ENCODE measurements at regions not wholly inside any gene's neighbourhood (a gene's known extent, or its start where the extent isn't known, plus 50 kb on each side); places are given as distances from the start of the nearest gene placed in this dataset.

DNA sequence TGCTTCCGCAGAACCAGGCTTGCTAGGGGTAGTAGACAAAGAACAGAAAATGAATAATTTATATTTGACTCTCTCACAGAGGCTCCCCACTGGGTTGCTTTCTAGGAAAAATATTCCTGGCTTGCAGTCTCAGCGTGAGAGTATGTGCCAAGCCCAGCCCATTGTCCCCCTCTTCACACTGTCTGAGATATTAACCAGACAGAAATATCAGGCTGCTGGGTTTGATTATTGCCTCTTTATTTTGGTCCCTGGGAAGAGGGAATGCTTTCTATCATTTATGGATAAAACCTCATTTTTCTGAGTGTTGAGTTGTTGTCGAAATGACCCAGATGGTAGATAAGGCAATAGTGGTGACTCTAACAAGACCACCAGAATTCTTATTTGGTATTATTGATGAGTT is 367.9 kb downstream of the METTL15 start:
- DNase-seq (ENCODE audit: extremely low read depth, low read depth), result no peak

DNA sequence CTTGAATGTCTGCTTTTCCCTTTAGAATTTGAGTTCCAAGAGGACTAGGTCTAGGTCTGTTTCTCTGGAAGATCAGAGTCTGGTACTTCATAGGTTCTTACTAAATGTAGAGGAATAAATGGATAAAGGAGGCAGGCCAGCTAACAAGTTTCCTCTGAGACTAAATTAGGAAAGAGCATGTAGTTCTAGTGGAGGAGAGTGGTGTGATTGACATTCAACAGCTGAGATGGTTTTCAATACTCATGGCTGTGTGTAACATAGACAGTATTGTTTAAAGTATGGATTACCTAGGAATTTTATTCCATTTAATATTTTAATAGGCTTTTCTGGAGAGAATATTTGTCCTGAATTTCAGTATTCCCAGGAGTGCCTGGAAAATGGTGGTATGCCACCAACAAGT is 364.7 kb downstream of the METTL15 start:
- DNase-seq (ENCODE audit: extremely low read depth, low read depth), result no peak

DNA sequence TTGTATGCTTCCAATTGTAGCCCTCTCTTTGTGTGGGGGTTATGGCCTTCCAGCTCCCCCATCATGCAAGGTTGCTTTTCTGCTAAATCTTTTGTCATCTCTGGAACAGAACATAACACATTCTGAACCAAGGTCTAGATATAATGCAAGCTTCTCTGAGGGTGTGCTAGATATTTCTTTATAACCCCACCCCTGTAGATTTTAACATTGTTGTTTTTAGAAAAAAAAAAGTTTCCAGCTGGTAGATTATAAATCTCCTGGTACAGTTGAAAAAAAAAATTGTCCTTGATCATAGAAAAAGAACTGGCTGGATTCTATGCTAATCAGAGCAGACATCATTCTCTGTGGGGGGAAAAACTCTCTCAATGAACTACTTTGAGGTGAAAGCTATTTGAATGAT is 363.3 kb downstream of the METTL15 start:
- no peak for DNase-seq (ENCODE audit: extremely low read depth, low read depth)

DNA sequence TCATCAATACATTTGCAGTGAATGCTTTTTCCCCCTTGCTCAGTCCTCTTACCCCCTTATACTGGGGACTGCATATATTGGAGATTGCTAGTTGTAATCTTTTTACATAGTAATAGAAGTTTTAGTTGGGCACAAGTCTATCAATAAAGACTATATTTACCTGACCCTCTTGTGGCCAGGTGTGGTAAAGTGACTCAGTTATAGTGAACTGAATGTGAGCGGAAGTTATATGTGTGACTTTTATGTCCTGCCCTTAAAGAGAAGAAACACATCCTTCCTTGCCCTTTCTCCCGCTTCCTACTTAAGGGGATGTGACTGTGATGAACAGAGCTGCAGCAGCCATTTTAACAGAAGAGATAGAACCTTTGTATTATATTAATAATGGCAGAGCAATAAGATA is 362.0 kb downstream of the METTL15 start:
- DNase-seq (ENCODE audit: extremely low read depth, low read depth), result no peak

DNA sequence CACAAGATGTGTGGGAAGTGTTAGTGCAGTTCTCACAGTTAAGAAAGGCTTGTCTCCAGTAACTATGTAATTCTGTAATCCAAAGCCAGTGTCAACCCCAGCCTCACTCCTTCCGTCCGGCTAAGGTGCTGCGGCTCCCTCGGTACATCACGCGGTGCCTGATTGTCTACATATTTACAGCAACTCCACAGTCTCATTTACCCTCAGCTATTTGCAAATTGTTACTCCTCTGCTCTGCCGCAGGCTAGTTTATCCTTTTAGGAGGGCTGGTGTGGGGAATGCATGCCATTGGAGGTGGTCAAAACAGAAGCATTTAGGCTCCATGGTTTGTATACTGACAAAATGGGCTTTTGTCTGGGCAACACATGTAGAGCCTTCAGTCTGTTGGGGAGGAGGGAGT is 358.3 kb downstream of the METTL15 start:
- DNase-seq (ENCODE audit: extremely low read depth, low read depth), result no peak

DNA sequence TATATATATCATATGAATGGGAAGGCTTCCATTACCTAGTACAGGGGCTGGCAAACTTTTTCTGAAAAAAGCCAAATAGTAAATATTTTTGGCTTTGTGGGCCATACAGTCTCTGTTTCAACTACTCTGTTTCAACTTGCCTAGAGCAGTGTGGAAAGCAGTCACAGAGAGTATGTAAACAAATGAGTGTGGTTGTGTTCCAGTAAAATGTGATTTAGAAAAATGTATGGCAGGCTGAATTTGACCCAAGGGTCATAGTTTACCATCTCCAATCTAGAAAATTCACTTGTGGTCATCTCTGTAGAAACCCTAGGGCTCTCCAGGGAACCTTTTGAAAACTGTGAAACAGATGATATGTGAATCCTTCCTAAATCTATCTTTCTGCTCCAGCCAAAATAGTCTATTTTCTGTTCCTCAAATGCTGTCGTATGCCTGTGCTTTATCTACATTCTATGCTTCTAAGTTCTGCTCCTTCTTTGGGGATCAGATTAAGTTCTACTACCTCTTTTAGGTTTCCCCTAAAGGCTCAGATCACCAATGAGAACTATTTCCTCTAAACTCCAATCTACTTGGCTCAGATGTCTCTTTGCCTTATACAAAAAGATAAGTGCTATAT is 356.2 kb downstream of the METTL15 start:
- no peak for DNase-seq (ENCODE audit: extremely low read depth, low read depth)

DNA sequence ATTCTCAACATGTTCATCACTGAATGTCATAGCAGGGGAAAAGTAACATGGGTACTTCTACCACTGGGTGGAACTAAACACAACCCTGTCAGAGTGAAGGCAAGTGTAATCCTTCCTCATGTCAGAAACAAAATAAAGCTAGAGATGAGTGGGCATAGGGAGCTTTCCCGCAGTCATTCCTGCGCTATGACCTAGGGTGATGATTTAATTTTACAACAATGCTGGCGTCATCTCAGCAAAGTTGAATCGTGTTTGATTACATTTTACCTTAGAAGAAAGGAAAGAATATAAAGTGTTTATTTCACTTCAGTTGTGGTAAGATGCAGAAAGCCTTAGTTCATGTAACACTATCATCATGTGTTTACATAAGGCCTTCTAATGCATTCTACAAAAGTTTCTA is 355.6 kb downstream of the METTL15 start:
- no peak for DNase-seq (ENCODE audit: extremely low read depth, low read depth)

DNA sequence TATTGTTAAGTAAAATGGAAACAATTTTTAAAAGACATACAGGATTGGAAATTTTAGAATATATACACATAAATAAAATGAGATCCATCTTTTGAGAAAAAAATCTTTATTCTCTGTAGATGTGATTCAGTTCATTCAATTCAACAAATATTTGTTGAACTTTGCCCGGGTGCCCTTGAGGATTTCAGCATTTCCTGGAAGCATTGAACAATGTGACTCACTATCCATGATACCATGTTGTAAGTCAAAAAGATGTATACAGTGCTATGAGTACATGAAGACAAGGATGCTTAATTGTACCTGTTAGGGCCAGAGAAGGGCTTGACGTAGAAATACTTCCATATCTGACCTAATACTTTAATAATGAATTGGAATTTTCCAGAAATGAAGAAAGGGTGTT is 353.7 kb downstream of the METTL15 start:
- DNase-seq (ENCODE audit: extremely low read depth, low read depth), result no peak

DNA sequence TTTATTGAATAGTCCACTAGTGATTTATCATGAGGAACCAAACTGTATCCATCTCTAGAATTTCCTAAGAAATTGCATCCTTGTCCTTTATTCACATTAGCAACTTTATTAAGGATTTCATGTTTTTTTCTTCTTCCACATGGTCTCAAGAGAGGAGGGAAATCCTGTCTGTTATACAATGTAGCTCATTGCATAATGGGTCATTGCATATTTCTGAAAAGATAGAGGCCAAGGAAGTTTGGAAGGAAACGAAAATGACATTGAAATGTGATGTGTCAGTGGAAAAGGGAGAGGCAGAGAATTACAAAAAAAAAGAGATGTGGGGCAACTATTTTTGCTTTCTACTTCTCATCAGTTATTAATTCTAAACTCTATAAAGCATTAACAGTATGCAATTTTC is 353.1 kb downstream of the METTL15 start:
- DNase-seq (ENCODE audit: extremely low read depth, low read depth), result no peak

DNA sequence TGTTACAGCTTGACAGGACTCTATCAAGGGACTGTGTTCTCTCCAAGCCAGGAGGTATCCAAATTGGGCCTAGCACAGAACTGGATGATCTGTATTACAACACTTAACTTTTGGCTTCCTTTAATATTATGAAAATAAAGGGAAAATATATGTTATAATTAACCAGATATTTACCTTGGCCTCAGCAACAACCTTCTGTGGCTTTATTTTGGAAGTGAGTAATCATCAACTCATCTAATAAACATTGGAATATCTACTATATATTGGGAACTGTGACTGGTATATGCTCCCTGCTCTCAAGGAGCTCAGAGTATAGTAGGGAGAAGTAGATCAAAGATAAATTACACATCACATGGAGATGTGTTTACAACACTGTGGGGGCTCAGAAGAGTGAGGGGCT is 352.2 kb downstream of the METTL15 start:
- no peak for DNase-seq (ENCODE audit: extremely low read depth, low read depth)

DNA sequence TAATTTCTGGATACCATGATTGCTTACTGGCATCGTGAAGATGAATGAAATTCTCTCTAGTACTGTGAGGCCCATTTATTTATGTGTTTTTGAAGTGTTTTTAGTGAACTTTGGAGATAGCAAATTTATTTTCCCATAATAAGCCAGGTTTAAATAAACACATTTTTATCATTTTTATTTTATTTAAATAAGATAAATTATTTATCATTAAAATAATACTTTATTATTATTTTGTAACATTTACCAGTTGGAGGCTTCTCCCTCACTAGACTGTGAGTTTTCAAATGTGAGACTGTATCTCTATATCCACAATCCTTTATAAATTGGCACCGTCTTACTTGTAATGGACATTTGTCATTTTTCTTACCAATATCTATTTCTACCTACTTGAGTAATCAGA is 351.7 kb downstream of the METTL15 start:
- no peak for DNase-seq (ENCODE audit: extremely low read depth, low read depth)

DNA sequence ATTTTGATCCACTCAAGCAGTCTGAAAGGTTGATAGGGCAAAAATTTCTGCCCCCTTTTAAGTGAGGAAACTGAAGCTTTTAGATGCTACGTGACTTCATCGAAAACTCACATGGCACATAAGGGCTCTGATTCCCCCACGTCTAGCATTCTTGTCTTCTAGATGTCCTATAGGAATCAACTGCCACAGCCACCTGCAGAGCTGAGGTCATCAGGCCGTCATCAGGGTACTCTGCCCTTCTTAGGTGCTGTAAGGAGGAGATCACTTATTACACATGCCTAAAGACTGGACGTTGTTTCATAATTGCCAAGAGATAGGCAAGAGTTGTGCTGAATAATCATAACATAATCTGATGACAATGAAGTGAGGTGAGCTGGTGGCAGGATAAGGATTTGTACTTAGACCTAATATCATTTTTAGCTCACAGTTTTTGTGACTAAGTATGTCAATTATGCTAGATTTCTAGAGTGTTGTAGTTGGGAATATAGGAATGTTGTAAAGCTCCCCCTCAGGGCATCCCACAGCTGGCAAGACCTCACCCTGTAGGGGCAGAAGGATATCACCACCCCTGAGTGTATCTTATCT is 349.4 kb downstream of the METTL15 start:
- no peak for DNase-seq (ENCODE audit: extremely low read depth, low read depth)

DNA sequence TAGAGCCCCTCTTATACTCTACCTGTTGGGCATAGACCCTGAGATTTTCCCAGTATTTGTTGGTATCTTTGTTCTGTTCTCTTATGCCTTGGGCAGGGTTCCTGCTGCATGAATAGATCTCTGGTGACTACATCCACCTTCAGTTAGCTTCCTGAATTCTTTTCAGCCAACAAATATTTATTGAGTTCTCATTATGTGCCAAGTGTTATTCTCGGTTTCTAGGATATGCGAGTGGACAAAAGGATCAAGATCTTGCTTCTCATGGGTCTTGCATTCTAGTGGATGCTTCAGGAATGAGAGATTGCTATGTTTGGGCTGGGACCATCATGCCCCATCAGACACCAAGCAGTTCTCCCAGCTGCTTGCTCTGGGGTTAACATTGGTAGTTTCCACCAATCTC is 340.0 kb downstream of the METTL15 start:
- DNase-seq (ENCODE audit: extremely low read depth, low read depth), result no peak

DNA sequence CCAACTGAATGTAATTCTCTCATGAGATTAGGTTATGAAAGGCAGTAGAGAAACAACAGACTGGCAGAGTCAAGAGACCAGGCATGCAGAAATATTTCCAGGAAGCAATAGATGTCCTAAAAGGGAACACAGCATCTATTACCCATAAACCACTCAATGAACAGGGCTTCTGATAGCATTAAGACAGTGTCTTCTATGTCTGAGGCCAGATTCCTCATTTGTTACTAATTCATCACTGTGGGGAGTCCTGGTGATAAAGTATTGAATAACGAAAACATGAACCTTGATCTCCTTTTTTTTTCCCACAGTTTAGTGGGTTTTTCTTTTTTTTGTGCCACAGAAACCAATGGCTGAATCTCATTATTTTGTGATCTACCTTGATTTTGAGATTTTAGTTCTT is 339.0 kb downstream of the METTL15 start:
- no peak for DNase-seq (ENCODE audit: extremely low read depth, low read depth)

DNA sequence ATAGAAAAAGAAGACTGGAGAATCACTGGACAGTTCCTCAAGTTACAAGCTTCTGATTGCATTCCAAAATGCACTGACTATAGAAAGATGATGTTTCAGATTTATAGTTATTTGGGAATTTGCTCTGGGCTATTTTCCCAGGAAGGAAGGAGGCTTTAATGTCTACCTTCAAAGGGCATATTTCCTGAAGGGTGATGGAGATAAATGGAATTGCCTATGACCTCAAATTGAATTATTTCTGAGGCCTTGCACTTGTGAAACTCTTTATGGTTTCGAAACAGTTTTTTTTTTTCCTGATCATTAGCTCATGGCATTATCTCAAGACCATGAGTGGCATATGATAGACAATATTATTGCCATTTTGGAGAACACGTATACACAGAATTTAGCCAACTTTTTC is 333.9 kb downstream of the METTL15 start:
- DNase-seq (ENCODE audit: extremely low read depth, low read depth), result no peak

DNA sequence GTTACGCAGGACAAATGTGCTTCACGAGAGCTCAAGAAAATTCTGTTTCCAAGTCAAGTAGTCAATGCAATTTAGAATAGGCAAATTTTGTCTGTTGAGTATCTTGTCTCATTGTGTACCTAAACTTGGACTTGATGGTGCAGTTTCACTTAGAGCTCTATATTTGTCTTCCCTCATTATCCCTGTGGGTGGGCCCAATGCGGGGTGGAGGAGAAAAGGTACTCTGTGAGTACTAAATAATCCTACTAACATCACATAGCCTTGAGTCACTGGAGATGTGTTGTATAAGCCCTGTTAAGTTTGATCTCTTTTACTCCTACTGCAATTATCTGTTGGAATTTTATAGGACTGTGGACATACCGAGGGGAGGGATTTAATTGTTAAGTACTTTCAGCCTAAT is 331.2 kb downstream of the METTL15 start:
- DNase-seq (ENCODE audit: extremely low read depth, low read depth), result no peak

DNA sequence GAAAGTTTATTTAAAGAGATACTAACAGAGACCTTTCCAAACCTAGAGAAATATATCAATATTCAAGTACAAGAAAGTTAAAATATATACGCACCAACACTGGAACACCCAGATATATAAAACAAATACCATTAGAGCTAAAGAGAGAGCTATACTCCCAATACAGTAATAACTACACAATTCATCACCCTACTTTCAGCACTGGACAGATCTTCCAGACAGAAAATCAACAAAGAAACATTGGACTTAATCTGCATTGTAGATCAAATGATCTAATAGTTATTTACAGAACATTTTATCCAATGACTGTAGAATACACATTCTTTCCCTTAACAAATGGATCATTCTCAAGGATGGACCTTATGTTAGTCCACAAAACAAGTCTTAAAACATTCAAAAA is 311.9 kb downstream of the METTL15 start:
- DNase-seq (ENCODE audit: extremely low read depth, low read depth), result no peak

DNA sequence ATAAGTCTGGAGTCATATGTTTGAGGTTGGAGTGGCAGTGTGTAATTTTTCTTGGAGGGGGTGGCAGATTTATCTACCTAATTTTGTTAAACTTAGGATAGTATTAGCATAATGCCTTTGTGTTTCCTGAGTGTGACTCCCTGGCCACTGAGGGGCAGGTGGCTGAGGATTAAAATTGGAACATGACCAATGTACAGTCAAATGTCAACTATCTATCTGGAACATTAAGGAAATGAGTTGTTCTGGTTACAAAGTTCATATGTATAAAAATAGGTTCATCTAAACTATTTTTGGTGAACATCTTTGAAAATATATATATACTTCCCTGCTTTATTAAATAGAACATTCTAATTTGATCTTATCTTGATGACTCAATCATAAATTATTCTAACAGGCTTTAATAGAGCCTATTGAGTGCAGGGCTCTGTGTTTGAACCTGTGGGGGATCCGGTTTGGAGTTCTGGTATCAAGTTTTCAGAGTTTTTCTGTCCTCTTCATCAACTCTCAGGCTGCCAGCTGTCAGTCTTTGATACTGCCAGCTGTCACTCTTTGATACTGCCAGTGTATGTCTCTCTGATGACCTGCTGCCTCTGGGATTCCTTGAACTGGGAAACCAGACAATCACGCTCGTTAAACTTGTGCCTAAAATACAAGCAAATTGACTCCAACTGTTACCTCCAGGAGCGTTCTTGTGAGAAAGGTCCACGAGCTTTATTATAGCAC is 309.6 kb downstream of the METTL15 start:
- no peak for DNase-seq (ENCODE audit: extremely low read depth, low read depth)

DNA sequence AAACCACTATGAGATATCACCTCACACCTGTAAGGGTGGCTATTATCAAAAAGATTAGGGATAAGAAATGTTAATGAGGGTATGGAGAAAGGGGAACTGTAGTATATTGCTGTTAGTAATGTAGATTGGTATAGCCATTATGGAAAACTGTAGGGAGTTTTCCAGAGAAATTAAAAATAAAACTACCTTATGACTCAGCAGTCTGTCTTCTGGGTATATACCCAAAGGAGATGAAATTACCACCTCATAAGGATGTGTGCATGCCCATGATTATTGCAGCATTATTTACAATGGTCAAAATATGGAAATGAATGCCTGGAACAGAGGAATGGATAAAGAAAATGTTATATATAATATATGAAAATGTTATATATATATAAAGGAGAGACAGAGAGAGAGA is 303.8 kb downstream of the METTL15 start:
- no peak for DNase-seq (ENCODE audit: extremely low read depth, low read depth)

DNA sequence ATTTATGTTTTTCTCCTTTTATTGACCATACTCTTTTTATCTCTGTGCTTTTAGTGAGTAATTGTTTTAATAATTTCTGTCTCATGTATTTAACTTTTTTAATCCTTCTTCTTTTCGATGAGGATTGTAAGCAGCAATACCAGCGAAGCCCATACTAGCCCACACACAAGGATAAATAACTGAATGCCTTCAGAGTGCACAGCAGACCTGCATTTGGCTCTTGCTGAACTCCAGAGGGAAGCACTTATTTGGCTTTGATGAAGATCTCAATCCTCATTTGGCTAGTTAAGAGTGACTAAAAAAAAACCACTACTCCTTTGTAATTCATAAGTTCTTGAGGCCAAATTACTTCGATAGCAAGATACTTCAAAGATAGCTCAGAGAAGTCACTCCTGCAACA is 293.3 kb downstream of the METTL15 start:
- no peak for DNase-seq (ENCODE audit: extremely low read depth, low read depth)

DNA sequence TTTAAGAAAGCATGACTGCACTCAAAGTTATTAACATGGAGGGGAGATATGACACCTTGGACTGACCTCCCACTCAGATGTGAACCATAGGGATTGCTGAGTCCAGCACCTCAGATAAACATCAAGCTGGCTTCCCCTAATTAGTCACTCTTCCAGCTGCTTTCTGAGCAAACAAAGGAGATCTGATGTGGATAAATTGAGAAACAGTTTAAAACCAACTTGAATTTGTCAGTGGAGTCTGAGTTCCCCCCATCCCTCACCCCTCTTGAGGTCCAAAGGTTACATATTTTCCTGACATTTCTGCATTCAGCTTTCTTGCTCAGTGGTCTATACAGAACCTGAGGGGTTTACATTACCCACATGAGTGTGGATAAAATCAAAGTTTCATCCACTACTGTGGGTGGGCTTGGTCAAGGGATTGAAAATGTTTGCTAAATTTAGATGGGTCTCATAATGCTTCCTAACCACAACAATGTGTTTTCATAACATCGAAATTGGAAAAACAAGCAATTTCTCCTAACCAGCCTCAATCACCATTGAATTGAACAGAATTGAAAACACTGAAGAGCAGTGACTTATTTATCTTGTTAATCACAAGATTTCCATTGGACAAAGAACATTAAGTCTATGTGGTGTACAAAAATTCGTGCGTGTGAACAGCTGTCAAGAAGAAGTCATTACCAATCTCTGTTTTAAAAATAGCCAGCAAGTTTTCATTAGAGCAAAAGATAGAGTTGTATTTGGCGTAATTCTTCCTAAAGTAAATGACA is 292.3 kb downstream of the METTL15 start:
- DNase-seq (ENCODE audit: extremely low read depth, low read depth), result no peak

DNA sequence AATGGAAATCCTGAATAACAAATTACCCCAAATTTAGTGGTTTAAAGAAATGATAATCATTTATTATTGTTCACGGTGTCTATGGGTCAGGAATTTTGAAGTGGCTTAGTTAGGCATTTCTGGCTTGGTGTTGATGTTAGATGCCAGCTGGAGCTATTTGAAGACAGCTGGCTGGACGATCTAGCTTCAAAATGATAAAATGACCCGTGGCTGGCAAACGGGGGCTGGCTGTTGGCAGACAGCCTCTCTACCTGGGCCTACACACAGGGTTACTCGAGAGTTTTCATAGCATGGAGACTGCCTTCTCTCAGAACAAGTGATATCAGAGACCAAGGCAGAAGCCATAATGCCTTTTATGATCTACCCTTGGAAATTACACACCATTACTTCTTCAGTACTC is 285.2 kb downstream of the METTL15 start:
- DNase-seq (ENCODE audit: extremely low read depth, low read depth), result no peak
